ENCODE measurements at regions not wholly inside any gene's neighbourhood (a gene's known extent, or its start where the extent isn't known, plus 50 kb on each side); places are given as distances from the start of the nearest gene placed in this dataset.

GRCh38 chr4:138437263-138437851 is 195.2 kb upstream of the SLC7A11 start:
- TF ChIP-seq CTCF (IDR thresholded peaks at IDR 0.05) (no peak), POLR2A (IDR thresholded peaks at IDR 0.05) (no peak), EP300 (IDR thresholded peaks at IDR 0.05) (no peak)
